IPS DF 4.7 (cell line): ENCODE measurements at regions not wholly inside any gene's neighbourhood (a gene's known extent, or its start where the extent isn't known, plus 50 kb on each side); places are given as distances from the start of the nearest gene placed in this dataset.

ENCODE experiments used
- DNase-seq: peaks from one replicate; pipeline ENCODE4 v3.0.0-alpha.2; 2013; ENCODE audit warnings: low spot score; ENCODE audit errors: extremely low read depth

GRCh38 chr15:62737551-62737950 is 305.0 kb upstream of the TPM1 start:
- no peak for DNase-seq

GRCh38 chr15:62739082-62739481 is 303.5 kb upstream of the TPM1 start:
- no peak for DNase-seq

GRCh38 chr15:62739507-62739906 is 303.0 kb upstream of the TPM1 start:
- no peak for DNase-seq

GRCh38 chr15:62740141-62741004 is 302.2 kb upstream of the TPM1 start:
- no peak for DNase-seq

- DNase-seq, result no peak
Measured at GRCh38 chr15:62741106-62741505, 301.4 kb upstream of the TPM1 start.

- DNase-seq, result no peak
Measured at GRCh38 chr15:62742409-62743171, 300.0 kb upstream of the TPM1 start.

- no peak for DNase-seq
Measured at GRCh38 chr15:62745621-62746225, 296.8 kb upstream of the TPM1 start.

- no peak for DNase-seq
Measured at GRCh38 chr15:62748196-62748595, 294.4 kb upstream of the TPM1 start.

- no peak for DNase-seq
Measured at GRCh38 chr15:62749036-62749815, 293.3 kb upstream of the TPM1 start.

GRCh38 chr15:62750471-62750870 is 292.1 kb upstream of the TPM1 start:
- no peak for DNase-seq

- DNase-seq, result no peak
Measured at GRCh38 chr15:62752657-62753517, 289.7 kb upstream of the TPM1 start.

- no peak for DNase-seq
Measured at GRCh38 chr15:62753518-62754221, 288.9 kb upstream of the TPM1 start.

- no peak for DNase-seq
Measured at GRCh38 chr15:62756326-62756994, 286.1 kb upstream of the TPM1 start.

GRCh38 chr15:62756995-62757360 is 285.6 kb upstream of the TPM1 start:
- no peak for DNase-seq

GRCh38 chr15:62757535-62757934 is 285.0 kb upstream of the TPM1 start:
- DNase-seq, result no peak

- no peak for DNase-seq
Measured at GRCh38 chr15:62758126-62758951, 284.2 kb upstream of the TPM1 start.

GRCh38 chr15:62758952-62759349 is 283.6 kb upstream of the TPM1 start:
- no peak for DNase-seq

GRCh38 chr15:62760538-62760937 is 282.0 kb upstream of the TPM1 start:
- no peak for DNase-seq
